ENCODE measurements at regions not wholly inside any gene's neighbourhood (a gene's known extent, or its start where the extent isn't known, plus 50 kb on each side); places are given as distances from the start of the nearest gene placed in this dataset.

GRCh38 chr15:38053205-38053604 is 118.8 kb downstream of the TMCO5A start:
- Histone ChIP-seq H3K36me3 (no peaks in the 10 kb centered on the region), H3K27me3 (no peaks in the 10 kb centered on the region), H3K27ac (no peak overlapping the region), H3K9me3 (no peaks in the 10 kb centered on the region), H3K4me3 (no peak overlapping the region), H3K4me1 (peaks cover 0 to 11% (median 0%) of the 10 kb centered on the region in 4 donors)
- TF ChIP-seq EP300 (IDR thresholded peaks at IDR 0.05; ENCODE audit: low read depth) (no peak), POLR2AphosphoS5 (IDR thresholded peaks at IDR 0.05) (no peak)
- DNase-seq = no peak
- WGBS, 2 donors (ENCODE audit: low coverage in 1 of 2) = 79 to 88% methylated on average over 2 of the region's 2 CpGs
- intact Hi-C loops (cut with DNase I; ENCODE audit: low total_unique reads) = no loop called here
- in situ Hi-C loops (cut with MboI; ENCODE audit: low pct_ligation_motif_present in 1 of 4, low pct_unique_long_range_greater_than_20kb in 1 of 4, low sequenced_read_pairs in 3 of 4) = loop anchor here in 1 of 4 donors (25.0 kb wide), 1 partner anchor 184 kb away; no protein-coding TSS in a partner anchor

GRCh38 chr15:38053776-38054175 is 119.3 kb downstream of the TMCO5A start:
- Histone ChIP-seq H3K9me3 (no peaks in the 10 kb centered on the region), H3K27me3 (no peaks in the 10 kb centered on the region), H3K36me3 (no peaks in the 10 kb centered on the region), H3K4me3 (no peak overlapping the region), H3K27ac (no peak overlapping the region), H3K4me1 (peaks cover 0 to 11% (median 0%) of the 10 kb centered on the region in 4 donors)
- in situ Hi-C loops (cut with MboI; ENCODE audit: low pct_ligation_motif_present in 1 of 4, low pct_unique_long_range_greater_than_20kb in 1 of 4, low sequenced_read_pairs in 3 of 4) = loop anchor here in 1 of 4 donors (25.0 kb wide), 1 partner anchor 184 kb away; no protein-coding TSS in a partner anchor
- 93 to 95% methylated on average over 3 of the region's 3 CpGs for WGBS, 2 donors (ENCODE audit: low coverage in 1 of 2)
- TF ChIP-seq EP300 (IDR thresholded peaks at IDR 0.05; ENCODE audit: low read depth) = no peak
- TF ChIP-seq POLR2AphosphoS5 (IDR thresholded peaks at IDR 0.05) = no peak
- no peak for TF ChIP-seq POLR2A (IDR thresholded peaks at IDR 0.05)
- TF ChIP-seq CTCF (IDR thresholded peaks at IDR 0.05) = no peak
- intact Hi-C loops (cut with DNase I; ENCODE audit: low total_unique reads) = no loop called here
- DNase-seq = no peak

GRCh38 chr15:38054488-38054887 is 120.0 kb downstream of the TMCO5A start:
- in situ Hi-C loops (cut with MboI; ENCODE audit: low pct_ligation_motif_present in 1 of 4, low pct_unique_long_range_greater_than_20kb in 1 of 4, low sequenced_read_pairs in 3 of 4) = loop anchor here in 1 of 4 donors (25.0 kb wide), 1 partner anchor 183 kb away; no protein-coding TSS in a partner anchor
- Histone ChIP-seq H3K27ac (no peak overlapping the region), H3K36me3 (no peaks in the 10 kb centered on the region), H3K9me3 (no peaks in the 10 kb centered on the region), H3K4me3 (no peak overlapping the region), H3K4me1 (peaks cover 0 to 15% (median 0%) of the 10 kb centered on the region in 4 donors), H3K27me3 (no peaks in the 10 kb centered on the region)
- intact Hi-C loops (cut with DNase I; ENCODE audit: low total_unique reads) = no loop called here
- no peak for DNase-seq
- TF ChIP-seq POLR2A (IDR thresholded peaks at IDR 0.05) (no peak), CTCF (IDR thresholded peaks at IDR 0.05) (no peak), EP300 (IDR thresholded peaks at IDR 0.05; ENCODE audit: low read depth) (no peak), POLR2AphosphoS5 (IDR thresholded peaks at IDR 0.05) (no peak)

- intact Hi-C loops (cut with DNase I; ENCODE audit: low total_unique reads) (no loop called here), in situ Hi-C loops (cut with MboI; ENCODE audit: low pct_ligation_motif_present in 1 of 4, low pct_unique_long_range_greater_than_20kb in 1 of 4, low sequenced_read_pairs in 3 of 4) (loop anchor here in 1 of 4 donors (25.0 kb wide), 1 partner anchor 179 kb away; no protein-coding TSS in a partner anchor)
- Histone ChIP-seq H3K9me3 (no peaks in the 10 kb centered on the region), H3K27me3 (no peaks in the 10 kb centered on the region), H3K4me3 (no peak overlapping the region), H3K27ac (no peak overlapping the region), H3K36me3 (no peaks in the 10 kb centered on the region), H3K4me1 (peaks cover 0 to 7% (median 0%) of the 10 kb centered on the region in 4 donors)
- TF ChIP-seq CTCF (IDR thresholded peaks at IDR 0.05) (no peak), EP300 (IDR thresholded peaks at IDR 0.05; ENCODE audit: low read depth) (no peak), POLR2AphosphoS5 (IDR thresholded peaks at IDR 0.05) (no peak), POLR2A (IDR thresholded peaks at IDR 0.05) (no peak)
- no peak for DNase-seq
- 66 to 72% methylated on average over 8 to 11 of the region's 11 CpGs for WGBS, 2 donors (ENCODE audit: low coverage in 1 of 2)
These were observed 124.2 kb downstream of the TMCO5A start for GRCh38 chr15:38058596-38059075.

Measured in transverse colon (tissue), 4 donors.